Keratinocyte (primary cell): ENCODE measurements at regions not wholly inside any gene's neighbourhood (a gene's known extent, or its start where the extent isn't known, plus 50 kb on each side); places are given as distances from the start of the nearest gene placed in this dataset.

Experiments
- EZH2 ChIP-seq: IDR thresholded peaks from one replicate; pipeline ENCODE4 v1.6.1; 2012; ENCODE audit warnings: inconsistent platforms, mild to moderate bottlenecking, low read length, moderate library complexity
- TF ChIP-seq, protein P1 (sequence below), 3 experiments: IDR thresholded peaks in 1 of 3; conservative IDR thresholded peaks in 1 of 3; optimal IDR thresholded peaks in 1 of 3; 2 replicates in 2 of 3; 3 replicates in 1 of 3; pipeline versions ENCODE3 to v1.5.1; 2011; ENCODE audit warnings: low read length in 3 of 3, mild to moderate bottlenecking in 3 of 3, moderate library complexity in 2 of 3, control low read depth in 1 of 3, inconsistent platforms in 1 of 3; ENCODE audit not compliant: insufficient read depth in 2 of 3; ENCODE audit errors: extremely low read depth in 1 of 3

DNA sequence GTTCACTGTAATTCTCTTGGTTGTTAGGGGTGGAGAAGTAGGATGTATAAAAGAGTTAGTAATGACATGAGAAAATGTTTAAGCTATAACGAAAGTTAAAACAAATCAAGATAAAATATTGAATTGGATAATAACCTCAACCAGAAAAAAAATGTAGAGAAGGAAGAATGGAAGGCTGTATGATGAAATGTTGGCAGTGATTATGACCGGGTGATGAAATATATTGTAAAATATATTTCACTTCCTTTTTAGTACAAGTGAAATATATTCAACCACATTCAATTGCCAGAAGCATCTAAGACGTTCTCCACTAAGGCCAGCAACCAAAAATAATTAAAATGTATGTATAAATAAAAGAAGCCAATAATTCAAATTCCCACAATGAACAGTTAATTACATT is 309.3 kb upstream of the FGF13 start:
- TF ChIP-seq, protein P1, sequence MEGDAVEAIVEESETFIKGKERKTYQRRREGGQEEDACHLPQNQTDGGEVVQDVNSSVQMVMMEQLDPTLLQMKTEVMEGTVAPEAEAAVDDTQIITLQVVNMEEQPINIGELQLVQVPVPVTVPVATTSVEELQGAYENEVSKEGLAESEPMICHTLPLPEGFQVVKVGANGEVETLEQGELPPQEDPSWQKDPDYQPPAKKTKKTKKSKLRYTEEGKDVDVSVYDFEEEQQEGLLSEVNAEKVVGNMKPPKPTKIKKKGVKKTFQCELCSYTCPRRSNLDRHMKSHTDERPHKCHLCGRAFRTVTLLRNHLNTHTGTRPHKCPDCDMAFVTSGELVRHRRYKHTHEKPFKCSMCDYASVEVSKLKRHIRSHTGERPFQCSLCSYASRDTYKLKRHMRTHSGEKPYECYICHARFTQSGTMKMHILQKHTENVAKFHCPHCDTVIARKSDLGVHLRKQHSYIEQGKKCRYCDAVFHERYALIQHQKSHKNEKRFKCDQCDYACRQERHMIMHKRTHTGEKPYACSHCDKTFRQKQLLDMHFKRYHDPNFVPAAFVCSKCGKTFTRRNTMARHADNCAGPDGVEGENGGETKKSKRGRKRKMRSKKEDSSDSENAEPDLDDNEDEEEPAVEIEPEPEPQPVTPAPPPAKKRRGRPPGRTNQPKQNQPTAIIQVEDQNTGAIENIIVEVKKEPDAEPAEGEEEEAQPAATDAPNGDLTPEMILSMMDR (optimal IDR thresholded peaks at IDR 0.05 in 1 of 3, IDR thresholded peaks at IDR 0.05 in 1 of 3, conservative IDR thresholded peaks at IDR 0.05 in 1 of 3; ENCODE audit: extremely low read depth in 1 of 3, insufficient read depth in 2 of 3, low read length in 3 of 3) = no peak
- no peak for TF ChIP-seq EZH2
